ENCODE measurements at regions not wholly inside any gene's neighbourhood (a gene's known extent, or its start where the extent isn't known, plus 50 kb on each side); places are given as distances from the start of the nearest gene placed in this dataset.

DNA sequence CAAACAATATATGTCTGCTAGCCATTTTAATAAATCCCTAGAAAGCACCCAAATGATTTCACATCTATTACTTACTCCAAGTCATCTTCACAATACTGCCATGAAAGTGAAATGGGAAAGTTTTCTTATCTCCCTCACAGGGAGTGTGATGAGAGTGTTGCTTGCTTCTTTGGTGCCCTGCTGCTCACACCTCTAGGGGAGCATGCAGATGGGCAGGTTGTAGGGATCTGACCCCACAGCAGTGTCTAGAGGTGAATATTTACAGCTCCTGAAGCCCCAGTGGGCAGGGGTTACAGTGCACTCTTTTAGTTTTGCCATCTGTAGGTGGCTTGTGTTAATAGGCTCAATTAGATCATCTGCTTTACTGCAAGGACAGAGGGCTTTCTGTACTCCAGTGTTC lies 173.2 kb downstream of the GABRG2 start:
- CTCF ChIA-PET, result no interaction called here
- POLR2A ChIA-PET, result no interaction called here

More for the DNA sequence above, 173.2 kb downstream of the GABRG2 start:
- H3K36me3 ChIP-seq (replicated peaks in 1 of 2; ENCODE audit: control insufficient read depth in 1 of 2, insufficient read depth in 2 of 2, low read length in 1 of 2), result no peaks in the 10 kb centered on the region
- no peaks in the 10 kb centered on the region for H3F3A ChIP-seq (replicated peaks; ENCODE audit: insufficient read depth)
- no peaks in the 10 kb centered on the region for H3K79me2 ChIP-seq (ENCODE audit: insufficient read depth)
- no peak overlapping the region for H3K4me2 ChIP-seq
- no peak overlapping the region for H2AFZ ChIP-seq (ENCODE audit: low read depth)
- H3K4me1 ChIP-seq (ENCODE audit: control insufficient read depth in 1 of 2, insufficient read depth in 2 of 2, low read depth in 1 of 2, low read length in 1 of 2), result no peaks in the 10 kb centered on the region
- no peak overlapping the region for H3K9ac ChIP-seq
- H4K20me1 ChIP-seq (ENCODE audit: insufficient read depth), result no peaks in the 10 kb centered on the region
- no peak overlapping the region for H3K4me3 ChIP-seq (ENCODE audit: low read depth in 2 of 2, low read length in 1 of 2)
- H3K9me2 ChIP-seq, result no peaks in the 10 kb centered on the region
- no peaks in the 10 kb centered on the region for H3K27me3 ChIP-seq (ENCODE audit: insufficient read depth)
- TF ChIP-seq RFX5 (IDR thresholded peaks at IDR 0.05; ENCODE audit: low read length) (no peak), MEF2A (IDR thresholded peaks at IDR 0.05; ENCODE audit: borderline replicate concordance, low read depth) (no peak), RAD21 (IDR thresholded peaks at IDR 0.05; ENCODE audit: low read length) (no peak), GATA2 (CRISPR knock-in tag; IDR thresholded peaks at IDR 0.05) (no peak), EZH2phosphoT487 (IDR thresholded peaks at IDR 0.05; ENCODE audit: borderline replicate concordance, low read depth) (no peak), MXI1 (IDR thresholded peaks at IDR 0.05; ENCODE audit: low read depth, low read length) (no peak), NRF1 (IDR thresholded peaks at IDR 0.05; ENCODE audit: low read depth, low read length) (no peak), POLR2AphosphoS5 (IDR thresholded peaks at IDR 0.05; ENCODE audit: low read depth, low read length) (no peak), MAX (IDR thresholded peaks at IDR 0.05; ENCODE audit: low read depth) (no peak), REST (IDR thresholded peaks at IDR 0.05; ENCODE audit: low read depth, low read length) (no peak), CHD2 (IDR thresholded peaks at IDR 0.05; ENCODE audit: low read length, partially characterized antibody) (no peak), TCF12 (IDR thresholded peaks at IDR 0.05) (no peak), FOXJ3 (CRISPR knock-in tag; IDR thresholded peaks at IDR 0.05) (no peak), SMC3 (IDR thresholded peaks at IDR 0.05; ENCODE audit: low read depth, low read length) (no peak), GABPA (IDR thresholded peaks at IDR 0.05; ENCODE audit: low read depth) (no peak), FOXM1 (IDR thresholded peaks at IDR 0.05; ENCODE audit: low read depth) (no peak), ELF1 (IDR thresholded peaks at IDR 0.05) (no peak), YY1 (IDR thresholded peaks at IDR 0.05; ENCODE audit: low read depth) (no peak)
- TF ChIP-seq, protein P1, sequence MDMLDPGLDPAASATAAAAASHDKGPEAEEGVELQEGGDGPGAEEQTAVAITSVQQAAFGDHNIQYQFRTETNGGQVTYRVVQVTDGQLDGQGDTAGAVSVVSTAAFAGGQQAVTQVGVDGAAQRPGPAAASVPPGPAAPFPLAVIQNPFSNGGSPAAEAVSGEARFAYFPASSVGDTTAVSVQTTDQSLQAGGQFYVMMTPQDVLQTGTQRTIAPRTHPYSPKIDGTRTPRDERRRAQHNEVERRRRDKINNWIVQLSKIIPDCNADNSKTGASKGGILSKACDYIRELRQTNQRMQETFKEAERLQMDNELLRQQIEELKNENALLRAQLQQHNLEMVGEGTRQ (IDR thresholded peaks at IDR 0.05; ENCODE audit: borderline replicate concordance, low read depth, low read length), result no peak
- H3K9me3 ChIP-seq, result no peaks in the 10 kb centered on the region
- no peak overlapping the region for H3K27ac ChIP-seq (ENCODE audit: low read depth in 2 of 2, low read length in 1 of 2)
- no peak for DNase-seq

All from SK-N-SH (cell line).